A673 (cell line): ENCODE measurements at regions not wholly inside any gene's neighbourhood (a gene's known extent, or its start where the extent isn't known, plus 50 kb on each side); places are given as distances from the start of the nearest gene placed in this dataset.

ENCODE experiments used
- BruUV-seq: library from RNA; stranded (reverse); fragments of 400-500 nt; replicated peaks from 2 replicates; lab custom pipeline; 2021; lab: Mats Ljungman, UMichigan
- CTCF ChIA-PET: fragments of 300-600 bp; sonication (Branson Sonifier 250); formaldehyde crosslinking; loops from one replicate; lab custom pipeline; 2022; ENCODE audit warnings: antibody characterized with exemption; lab: Charles Lee
- POLR2A ChIA-PET: fragments of 300-600 bp; sonication (Branson Sonifier 250); formaldehyde crosslinking; loops from one replicate; lab custom pipeline; 2022; ENCODE audit warnings: antibody characterized with exemption; ENCODE audit not compliant: low non-redundant PET; lab: Charles Lee
- DNase-seq: peaks from one replicate; pipeline ENCODE4 v3.0.0-alpha.2; 2015; ENCODE audit warnings: low spot score
- H3K27ac ChIP-seq: fragments of 200-600 bp; sonication (generic); 2 replicates; pipeline ENCODE4 v1.5.1; 2016; ENCODE audit warnings: mixed run types, low read depth, mild to moderate bottlenecking, mixed read lengths, antibody characterized with exemption, low read length; ENCODE audit not compliant: poor library complexity, severe bottlenecking
- H3K27me3 ChIP-seq: fragments of 200-600 bp; sonication (generic); replicated peaks from 2 replicates; pipeline ENCODE4 v1.6.1; 2017; ENCODE audit warnings: mixed run types, low read depth, mild to moderate bottlenecking, mixed read lengths, antibody characterized with exemption, low read length; ENCODE audit not compliant: insufficient read depth, poor library complexity
- H3K36me3 ChIP-seq: fragments of 200-600 bp; sonication (generic); 2 replicates; pipeline ENCODE4 v1.6.1; 2016; ENCODE audit warnings: mixed run types, mild to moderate bottlenecking, mixed read lengths, antibody characterized with exemption, low read length; ENCODE audit not compliant: insufficient read depth, poor library complexity, severe bottlenecking
- H3K4me1 ChIP-seq: fragments of 200-600 bp; sonication (generic); 2 replicates; pipeline ENCODE4 v1.6.1; 2017; ENCODE audit warnings: mixed run types, mild to moderate bottlenecking, mixed read lengths, antibody characterized with exemption, low read length; ENCODE audit not compliant: insufficient read depth, poor library complexity, severe bottlenecking
- H3K4me3 ChIP-seq: fragments of 200-600 bp; sonication (generic); 2 replicates; pipeline ENCODE4 v1.5.1; 2016; ENCODE audit warnings: low read depth, mixed run types, mild to moderate bottlenecking, mixed read lengths, low read length; ENCODE audit not compliant: poor library complexity, severe bottlenecking
- H3K9me3 ChIP-seq: fragments of 200-600 bp; sonication (generic); 2 replicates; pipeline ENCODE4 v1.6.1; 2016; ENCODE audit warnings: mixed run types, low read depth, mild to moderate bottlenecking, mixed read lengths, antibody characterized with exemption, low read length; ENCODE audit not compliant: poor library complexity, severe bottlenecking
- CTCF ChIP-seq: fragments of 300-800, 200-600 bp; sonication (generic); conservative IDR thresholded peaks from 2 replicates; pipeline ENCODE4 v1.5.1; 2017; ENCODE audit warnings: low read depth, mild to moderate bottlenecking, antibody characterized with exemption, low read length, moderate library complexity, mixed read lengths
- EZH2 ChIP-seq: fragments of 200-600 bp; sonication (generic); IDR thresholded peaks from 2 replicates; pipeline ENCODE4 v1.6.1; 2017; ENCODE audit warnings: borderline replicate concordance, low read depth, mild to moderate bottlenecking, mixed read lengths, antibody characterized with exemption, low read length; ENCODE audit not compliant: poor library complexity, severe bottlenecking
- intact Hi-C: fragments of 100-400 bp; cut with micrococcal nuclease; formaldehyde crosslinking; loops from one replicate; pipeline ENCODE4 v1.10.0; 2022; ENCODE audit not compliant: unreplicated experiment

- no peak for DNase-seq
- Histone ChIP-seq H3K4me1 (no peaks in the 10 kb centered on the region), H3K27me3 (no peaks in the 10 kb centered on the region), H3K4me3 (no peak overlapping the region), H3K36me3 (no peaks in the 10 kb centered on the region), H3K27ac (no peak overlapping the region), H3K9me3 (no peaks in the 10 kb centered on the region)
- CTCF ChIA-PET, result no interaction called here
- BruUV-seq, result no TSS peak
- POLR2A ChIA-PET, result no interaction called here
- intact Hi-C loops, result no loop called here
- no peak for TF ChIP-seq CTCF
- no peak for TF ChIP-seq EZH2
Measured at GRCh38 chr17:65455154-65455971, 106.1 kb downstream of the AXIN2 start.

- Histone ChIP-seq H3K36me3 (no peaks in the 10 kb centered on the region), H3K4me1 (no peaks in the 10 kb centered on the region), H3K27ac (no peak overlapping the region), H3K27me3 (no peaks in the 10 kb centered on the region), H3K9me3 (no peaks in the 10 kb centered on the region), H3K4me3 (no peak overlapping the region)
- BruUV-seq, result no TSS peak
- intact Hi-C loops, result no loop called here
- ChIA-PET CTCF (no interaction called here), POLR2A (no interaction called here)
- TF ChIP-seq EZH2, result no peak
- no peak for TF ChIP-seq CTCF
- DNase-seq, result no peak
Measured at GRCh38 chr17:65453204-65453931, 108.1 kb downstream of the AXIN2 start.

- no peak for DNase-seq
- intact Hi-C loops, result no loop called here
- H3K36me3 ChIP-seq, result no peaks in the 10 kb centered on the region
- H3K9me3 ChIP-seq, result no peaks in the 10 kb centered on the region
- H3K27ac ChIP-seq, result no peak overlapping the region
- no peaks in the 10 kb centered on the region for H3K4me1 ChIP-seq
- BruUV-seq, result no TSS peak
- ChIA-PET POLR2A (no interaction called here), CTCF (no interaction called here)
- H3K4me3 ChIP-seq, result no peak overlapping the region
- no peaks in the 10 kb centered on the region for H3K27me3 ChIP-seq
- TF ChIP-seq EZH2, result no peak
Measured at GRCh38 chr17:65449495-65449894, 112.0 kb downstream of the AXIN2 start.
